Effector memory CD8-positive, alpha-beta T cell (primary cell): ENCODE measurements at regions not wholly inside any gene's neighbourhood (a gene's known extent, or its start where the extent isn't known, plus 50 kb on each side); places are given as distances from the start of the nearest gene placed in this dataset.
"Not testable (repeated sequence)": the region's sequence is repeated elsewhere in the genome, so short reads cannot be mapped to it uniquely, and the experiment has no call there.

Experiments used
- ATAC-seq: fragments of 150-1000 bp; cut with Tn5 transposase; replicated peaks from 2 replicates; pipeline ENCODE4 v1.10.0; 2021; ENCODE audit warnings: mild to moderate bottlenecking, moderate library complexity
- DNase-seq, 3 experiments: peaks; one replicate each; pipeline ENCODE4 v3.0.0; 2021
- H3K27ac Mint-ChIP-seq, 2 donors: one replicate each; pipeline ENCODE4 v1.8.0; 2022; ENCODE audit warnings: mild to moderate bottlenecking in 2 of 2, mixed read lengths in 2 of 2, moderate library complexity in 2 of 2
- H3K27me3 Mint-ChIP-seq, 2 donors: one replicate each; pipeline ENCODE4 v1.8.0; 2022; ENCODE audit warnings: mixed read lengths in 2 of 2
- H3K36me3 Mint-ChIP-seq: one replicate; pipeline ENCODE4 v1.8.0; 2022; ENCODE audit warnings: mild to moderate bottlenecking, moderate library complexity, mixed read lengths; ENCODE audit not compliant: insufficient read depth
- H3K4me1 Mint-ChIP-seq, 2 donors: one replicate each; pipeline ENCODE4 v1.8.0; 2022; ENCODE audit warnings: low read depth in 2 of 2, mixed read lengths in 2 of 2
- H3K4me3 Mint-ChIP-seq, 2 donors: one replicate each; pipeline ENCODE4 v1.8.0; 2022; ENCODE audit warnings: mild to moderate bottlenecking in 2 of 2, mixed read lengths in 2 of 2, moderate library complexity in 2 of 2
- H3K9me3 Mint-ChIP-seq, 2 donors: one replicate each; pipeline ENCODE4 v1.8.0; 2022; ENCODE audit warnings: mixed read lengths in 2 of 2

- Mint-ChIP-seq H3K27me3 (no peaks in the 10 kb centered on the region), H3K4me1 (no peaks in the 10 kb centered on the region), H3K9me3 (peaks cover 0 to 7% of the 10 kb centered on the region in 2 donors), H3K36me3 (no peaks in the 10 kb centered on the region), H3K27ac (no peak overlapping the region), H3K4me3 (no peak overlapping the region)
- no peak for ATAC-seq
- no peak for DNase-seq
These were observed 1037.4 kb upstream of the TMPRSS15 start for GRCh38 chr21:19440792-19441655.

DNA sequence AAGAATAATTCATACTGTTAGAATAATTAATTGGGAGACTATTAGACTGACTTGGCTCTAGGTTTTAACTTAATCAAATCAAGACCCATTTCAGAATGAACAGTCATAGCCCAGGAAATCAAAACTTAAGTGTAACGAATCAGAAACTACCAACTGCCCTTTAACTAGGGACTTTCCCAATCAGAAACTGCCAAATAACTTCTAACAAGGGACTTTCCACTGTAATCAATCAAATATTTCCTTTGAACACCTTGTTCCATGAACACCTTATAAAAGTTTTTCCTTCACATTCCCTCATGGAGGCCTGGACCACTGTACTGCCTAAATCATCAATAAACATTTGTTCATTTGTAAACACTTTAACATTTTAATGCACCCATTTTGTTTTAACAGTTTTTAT lies 1054.7 kb upstream of the TMPRSS15 start:
- no peak for ATAC-seq
- H3K36me3 Mint-ChIP-seq = no peaks in the 10 kb centered on the region
- no peaks in the 10 kb centered on the region for H3K27me3 Mint-ChIP-seq
- no peak for DNase-seq
- no peaks in the 10 kb centered on the region for H3K4me1 Mint-ChIP-seq
- H3K27ac Mint-ChIP-seq = no peak overlapping the region
- peaks cover 16 to 23% of the 10 kb centered on the region in 2 donors for H3K9me3 Mint-ChIP-seq
- no peak overlapping the region for H3K4me3 Mint-ChIP-seq

- Mint-ChIP-seq H3K27me3 (no peaks in the 10 kb centered on the region), H3K4me1 (no peaks in the 10 kb centered on the region), H3K4me3 (no peak overlapping the region), H3K9me3 (peaks cover 17 to 19% of the 10 kb centered on the region in 2 donors), H3K36me3 (peaks cover 3% of the 10 kb centered on the region), H3K27ac (no peak overlapping the region)
- no peak for ATAC-seq
- DNase-seq = no peak
These were observed 1058.1 kb upstream of the TMPRSS15 start for GRCh38 chr21:19461481-19462205.

DNA sequence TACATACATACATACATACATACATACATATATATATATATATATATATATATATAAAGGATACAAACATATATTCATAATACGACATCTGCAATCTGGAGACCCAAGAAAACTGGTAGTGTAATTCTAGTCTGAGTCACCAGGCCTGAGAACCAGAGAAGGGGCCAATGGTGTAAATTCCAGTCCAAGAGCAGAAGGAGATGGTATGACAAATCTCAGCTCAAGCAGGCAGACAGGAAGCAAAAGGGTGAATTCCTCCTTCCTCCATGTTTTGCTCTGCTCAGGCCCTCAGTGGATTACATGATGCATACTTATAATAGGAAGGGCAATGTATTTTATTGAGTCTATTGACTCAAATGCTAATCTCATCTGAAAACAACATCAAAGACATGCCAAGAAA lies 1060.4 kb upstream of the TMPRSS15 start:
- peaks cover 3% of the 10 kb centered on the region for H3K36me3 Mint-ChIP-seq

GRCh38 chr21:19468991-19469715 lies 1065.6 kb upstream of the TMPRSS15 start:
- Mint-ChIP-seq H3K4me3 (no peak overlapping the region), H3K9me3 (peaks cover 3 to 7% of the 10 kb centered on the region in 2 donors), H3K4me1 (no peaks in the 10 kb centered on the region), H3K27me3 (no peaks in the 10 kb centered on the region), H3K36me3 (peaks cover 3% of the 10 kb centered on the region), H3K27ac (no peak overlapping the region)
- ATAC-seq = no peak
- DNase-seq = no peak

More for the DNA sequence above, 1060.4 kb upstream of the TMPRSS15 start:
- Mint-ChIP-seq H3K9me3 (peaks cover 7 to 13% of the 10 kb centered on the region in 2 donors), H3K4me3 (no peak overlapping the region), H3K4me1 (no peaks in the 10 kb centered on the region), H3K27ac (no peak overlapping the region), H3K27me3 (no peaks in the 10 kb centered on the region)
- DNase-seq (no peak), ATAC-seq (no peak)

DNA sequence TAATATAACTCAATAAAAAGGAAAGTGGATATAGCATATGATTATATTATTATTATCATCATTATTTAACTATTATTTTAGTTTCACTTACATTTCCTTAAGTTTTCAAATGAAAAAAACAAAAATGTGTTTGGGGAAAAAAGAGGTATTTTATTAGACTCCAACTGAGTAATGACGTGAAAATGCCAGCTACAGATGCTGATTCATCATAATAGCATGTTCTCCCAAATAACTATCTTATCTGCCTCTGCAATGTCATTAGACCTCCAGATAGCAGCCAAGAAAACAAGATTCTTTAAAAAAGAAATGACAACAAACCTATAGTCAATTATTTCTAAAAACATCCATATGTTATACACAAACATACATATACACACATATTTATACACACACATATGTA lies 1071.9 kb upstream of the TMPRSS15 start:
- H3K4me1 Mint-ChIP-seq = no peaks in the 10 kb centered on the region
- no peak overlapping the region for H3K27ac Mint-ChIP-seq
- H3K9me3 Mint-ChIP-seq = peaks cover 12 to 26% of the 10 kb centered on the region in 2 donors
- DNase-seq = no peak
- no peak overlapping the region for H3K4me3 Mint-ChIP-seq
- H3K36me3 Mint-ChIP-seq = no peaks in the 10 kb centered on the region
- H3K27me3 Mint-ChIP-seq = no peaks in the 10 kb centered on the region
- no peak for ATAC-seq

GRCh38 chr21:19489930-19490329 lies 1086.3 kb upstream of the TMPRSS15 start:
- no peak overlapping the region for H3K27ac Mint-ChIP-seq
- no peaks in the 10 kb centered on the region for H3K36me3 Mint-ChIP-seq
- DNase-seq (no peak), ATAC-seq (no peak)
- H3K4me1 Mint-ChIP-seq = no peaks in the 10 kb centered on the region
- H3K27me3 Mint-ChIP-seq = no peaks in the 10 kb centered on the region
- no peak overlapping the region for H3K4me3 Mint-ChIP-seq
- peaks cover 4 to 12% of the 10 kb centered on the region in 2 donors for H3K9me3 Mint-ChIP-seq

GRCh38 chr21:19490481-19490880 lies 1086.9 kb upstream of the TMPRSS15 start:
- no peaks in the 10 kb centered on the region for H3K36me3 Mint-ChIP-seq
- DNase-seq (no peak), ATAC-seq (no peak)
- H3K27ac Mint-ChIP-seq = no peak overlapping the region
- H3K4me1 Mint-ChIP-seq = no peaks in the 10 kb centered on the region
- H3K4me3 Mint-ChIP-seq = no peak overlapping the region
- H3K9me3 Mint-ChIP-seq = peaks cover 8 to 14% of the 10 kb centered on the region in 2 donors
- no peaks in the 10 kb centered on the region for H3K27me3 Mint-ChIP-seq

GRCh38 chr21:19493437-19494241 lies 1090.1 kb upstream of the TMPRSS15 start:
- ATAC-seq, H3K4me1 Mint-ChIP-seq: not testable (repeated sequence)

GRCh38 chr21:19501115-19501514 lies 1097.5 kb upstream of the TMPRSS15 start:
- Mint-ChIP-seq H3K4me3 (no peak overlapping the region), H3K36me3 (no peaks in the 10 kb centered on the region), H3K9me3 (peaks cover 0 to 8% of the 10 kb centered on the region in 2 donors), H3K4me1 (no peaks in the 10 kb centered on the region), H3K27ac (no peak overlapping the region), H3K27me3 (no peaks in the 10 kb centered on the region)
- no peak for DNase-seq
- ATAC-seq = no peak

More at GRCh38 chr21:19493437-19494241, 1090.1 kb upstream of the TMPRSS15 start:
- H3K36me3 Mint-ChIP-seq, H3K27me3 Mint-ChIP-seq, H3K27ac Mint-ChIP-seq, DNase-seq, H3K4me3 Mint-ChIP-seq: not testable (repeated sequence)
- peaks cover 8 to 14% of the 10 kb centered on the region in 2 donors for H3K9me3 Mint-ChIP-seq

DNA sequence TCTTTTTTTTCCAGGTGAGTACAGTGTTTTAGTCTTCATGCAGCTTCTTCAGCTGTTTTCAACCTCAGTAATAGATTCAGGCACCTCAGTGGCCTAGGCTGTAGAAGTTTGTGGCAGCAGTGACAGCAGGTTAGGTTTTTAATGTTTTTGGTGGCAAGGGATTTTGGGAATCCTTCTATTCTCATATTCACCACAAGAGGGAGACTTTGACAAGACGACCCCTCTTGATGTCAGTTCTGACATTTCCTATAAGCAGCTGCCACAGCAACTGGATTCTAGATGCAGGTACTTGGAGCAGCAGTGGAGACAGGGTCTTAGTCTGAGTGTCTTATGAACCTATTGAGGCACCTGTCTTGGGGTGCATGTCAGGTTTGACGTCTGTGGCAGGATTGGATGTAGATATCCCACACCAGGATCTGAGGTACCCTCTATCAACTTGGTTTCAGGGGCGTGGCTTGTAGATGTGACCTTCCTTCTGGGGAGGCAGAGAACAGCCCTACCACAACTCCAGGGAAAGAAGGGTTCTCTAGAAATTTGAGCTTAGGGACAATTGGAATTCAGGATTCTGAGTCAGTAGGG lies 1104.2 kb upstream of the TMPRSS15 start:
- ATAC-seq = no peak
- H3K27me3 Mint-ChIP-seq = no peaks in the 10 kb centered on the region
- H3K4me3 Mint-ChIP-seq = no peak overlapping the region
- H3K36me3 Mint-ChIP-seq = no peaks in the 10 kb centered on the region
- H3K4me1 Mint-ChIP-seq = no peaks in the 10 kb centered on the region
- H3K27ac Mint-ChIP-seq = no peak overlapping the region
- peaks cover 7 to 8% of the 10 kb centered on the region in 2 donors for H3K9me3 Mint-ChIP-seq
- no peak for DNase-seq

GRCh38 chr21:19508442-19508841 lies 1104.9 kb upstream of the TMPRSS15 start:
- ATAC-seq (no peak), DNase-seq (no peak)
- Mint-ChIP-seq H3K4me3 (no peak overlapping the region), H3K4me1 (no peaks in the 10 kb centered on the region), H3K27me3 (no peaks in the 10 kb centered on the region), H3K36me3 (no peaks in the 10 kb centered on the region), H3K27ac (no peak overlapping the region), H3K9me3 (peaks cover 7 to 8% of the 10 kb centered on the region in 2 donors)
